ENCODE measurements at regions not wholly inside any gene's neighbourhood (a gene's known extent, or its start where the extent isn't known, plus 50 kb on each side); places are given as distances from the start of the nearest gene placed in this dataset.
"Not testable (repeated sequence)": the region's sequence is repeated elsewhere in the genome, so short reads cannot be mapped to it uniquely, and the experiment has no call there.

GRCh38 chr4:145293658-145294057 lies 113.3 kb upstream of the OTUD4 start:
- DNase-seq: no peak

GRCh38 chr4:145290955-145291354 lies 110.6 kb upstream of the OTUD4 start:
- no peak for DNase-seq

GRCh38 chr4:145289403-145290076 lies 109.2 kb upstream of the OTUD4 start:
- no peak for DNase-seq

GRCh38 chr4:145287351-145287750 lies 107.0 kb upstream of the OTUD4 start:
- DNase-seq: no peak

GRCh38 chr4:145285928-145286327 lies 105.5 kb upstream of the OTUD4 start:
- no peak for DNase-seq

GRCh38 chr4:145283909-145284308 lies 103.5 kb upstream of the OTUD4 start:
- no peak for DNase-seq

GRCh38 chr4:145281951-145282350 lies 101.6 kb upstream of the OTUD4 start:
- no peak for DNase-seq

GRCh38 chr4:145281224-145281623 lies 100.8 kb upstream of the OTUD4 start:
- no peak for DNase-seq

- DNase-seq: no peak
These were observed 100.2 kb upstream of the OTUD4 start for GRCh38 chr4:145280541-145280940.

GRCh38 chr4:145279122-145279960 lies 99.0 kb upstream of the OTUD4 start:
- no peak for DNase-seq

- no peak for DNase-seq
These were observed 98.1 kb upstream of the OTUD4 start for GRCh38 chr4:145278341-145279121.

- DNase-seq: no peak
These were observed 96.6 kb upstream of the OTUD4 start for GRCh38 chr4:145277011-145277410.

- no peak for DNase-seq
These were observed 95.7 kb upstream of the OTUD4 start for GRCh38 chr4:145276050-145276449.

GRCh38 chr4:145271194-145271593 lies 90.8 kb upstream of the OTUD4 start:
- no peak for DNase-seq

- DNase-seq: no peak
These were observed 86.5 kb upstream of the OTUD4 start for GRCh38 chr4:145266881-145267280.

GRCh38 chr4:145260091-145260490 lies 79.7 kb upstream of the OTUD4 start:
- no peak for DNase-seq

GRCh38 chr4:145255311-145255710 lies 74.9 kb upstream of the OTUD4 start:
- DNase-seq: not testable (repeated sequence)

GRCh38 chr4:145252190-145252589 lies 71.8 kb upstream of the OTUD4 start:
- DNase-seq: no peak

- DNase-seq: no peak
These were observed 71.0 kb upstream of the OTUD4 start for GRCh38 chr4:145251391-145251790.

- DNase-seq: no peak
These were observed 68.6 kb upstream of the OTUD4 start for GRCh38 chr4:145248971-145249370.

- no peak for DNase-seq
These were observed 68.1 kb upstream of the OTUD4 start for GRCh38 chr4:145248502-145248901.

GRCh38 chr4:145234091-145234706 lies 53.8 kb upstream of the OTUD4 start:
- DNase-seq: peak in 3 of 4 experiments; percentile 1 to 12 (median 1)
